Peyer's patch (tissue), 4 donors: ENCODE measurements at regions not wholly inside any gene's neighbourhood (a gene's known extent, or its start where the extent isn't known, plus 50 kb on each side); places are given as distances from the start of the nearest gene placed in this dataset.
A peak's percentile ranks its signal among the peaks of the same experiment; 100 is the strongest.

Experiments
- DNase-seq, 3 donors: peaks; one replicate each; pipeline ENCODE4 v3.0.0-alpha.2; 2017 to 2019
- H3K27ac ChIP-seq, 4 donors: fragments of 200-600 bp; sonication (generic); one replicate each; pipeline ENCODE4 v1.5.1; 2016 to 2019
- H3K27me3 ChIP-seq, 2 donors: fragments of 200-600 bp; sonication (generic); one replicate each; pipeline ENCODE4 v1.5.1; 2019
- H3K36me3 ChIP-seq, 3 donors: fragments of 200-600 bp; sonication (generic); one replicate each; pipeline ENCODE4 v1.5.1; 2016 to 2019
- H3K4me1 ChIP-seq, 4 donors: fragments of 200-600 bp; sonication (generic); one replicate each; pipeline ENCODE4 v1.5.1; 2016 to 2019
- H3K4me3 ChIP-seq, 4 donors: fragments of 200-600 bp; sonication (generic); 1 replicate in 3 of 4; 2 replicates in 1 of 4; pipeline ENCODE4 v1.5.1; 2016 to 2019; ENCODE audit warnings: mild to moderate bottlenecking in 1 of 4
- H3K9me3 ChIP-seq, 4 donors: fragments of 200-600 bp; sonication (generic); one replicate each; pipeline ENCODE4 v1.5.1; 2016 to 2019; ENCODE audit warnings: mild to moderate bottlenecking in 1 of 4
- CTCF ChIP-seq, 6 experiments: fragments of 450-650 bp in 4 of 6; fragments of 200-600 bp in 2 of 6; sonication (generic) in 1 of 6; IDR thresholded peaks; one replicate each; pipeline ENCODE4 v1.5.1; 2017 to 2019; ENCODE audit warnings: antibody characterized with exemption in 6 of 6, mild to moderate bottlenecking in 3 of 6, moderate library complexity in 1 of 6
- POLR2A ChIP-seq, 2 donors: fragments of 450-650 bp; IDR thresholded peaks; one replicate each; pipeline ENCODE4 v1.5.1; 2017; ENCODE audit warnings: antibody characterized with exemption in 2 of 2, mild to moderate bottlenecking in 2 of 2, moderate library complexity in 2 of 2

DNA sequence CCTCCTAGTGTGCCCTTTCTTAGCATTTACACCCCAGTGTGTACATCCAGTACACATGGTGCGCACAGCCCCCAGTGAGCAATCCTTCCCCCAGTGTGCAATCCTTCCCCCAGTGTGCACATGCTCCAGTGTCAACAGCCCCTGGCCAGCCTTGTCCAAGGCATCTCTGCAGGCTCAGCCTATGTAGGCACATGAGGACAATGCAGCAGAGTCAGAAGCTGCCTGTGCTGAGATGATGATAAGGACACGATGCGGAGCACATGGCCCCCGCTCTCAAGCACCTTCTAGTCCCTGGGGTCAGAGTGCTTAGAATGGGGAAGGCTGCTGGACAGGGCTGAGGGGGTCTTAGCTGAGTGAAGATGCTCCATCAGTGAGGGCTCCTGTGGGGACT, 69.8 kb downstream of the GADD45G start:
- peaks cover 0 to 14% (median 0%) of the 10 kb centered on the region in 4 donors for H3K4me1 ChIP-seq
- no peaks in the 10 kb centered on the region for H3K9me3 ChIP-seq
- no peaks in the 10 kb centered on the region for H3K27me3 ChIP-seq
- TF ChIP-seq CTCF (IDR thresholded peaks at IDR 0.05) = no peak
- no peak for TF ChIP-seq POLR2A (IDR thresholded peaks at IDR 0.05)
- H3K4me3 ChIP-seq = no peak overlapping the region
- H3K36me3 ChIP-seq = no peaks in the 10 kb centered on the region
- no peak for DNase-seq
- H3K27ac ChIP-seq = no peak overlapping the region

DNA sequence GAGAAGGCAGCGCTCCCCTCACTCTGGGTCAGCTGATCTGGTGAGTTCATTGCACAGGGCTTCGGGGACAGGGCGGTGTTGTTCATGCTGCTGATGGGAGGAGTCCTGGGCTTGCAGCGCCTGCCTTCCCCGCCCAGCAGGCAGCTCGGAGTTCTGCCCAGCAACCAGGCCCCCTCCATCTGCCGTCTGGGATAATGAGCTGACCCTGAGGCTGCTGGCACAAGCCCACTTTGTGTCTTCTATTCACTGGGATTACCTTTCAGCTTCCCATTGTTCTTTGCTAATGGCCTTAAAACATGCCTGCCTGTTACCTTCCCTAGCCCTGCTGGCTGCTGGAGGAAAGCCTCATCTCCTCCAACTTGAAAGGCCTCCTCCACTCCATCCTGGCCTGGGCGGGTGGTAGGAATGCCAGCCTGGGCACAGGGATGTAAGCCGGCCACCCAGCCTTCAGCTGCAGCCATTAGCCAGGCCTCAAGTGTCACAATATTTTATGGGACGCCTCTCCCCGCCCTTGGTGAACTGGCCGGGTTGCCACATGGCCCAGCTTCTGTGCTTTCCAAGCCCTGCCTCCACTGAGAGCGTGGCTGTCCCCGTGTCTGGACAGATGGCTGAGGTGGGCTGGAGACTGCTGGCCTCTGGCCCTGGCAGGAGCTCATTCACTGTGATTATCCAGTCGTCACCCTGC, 70.4 kb downstream of the GADD45G start:
- TF ChIP-seq CTCF (IDR thresholded peaks at IDR 0.05) = no peak
- no peak for TF ChIP-seq POLR2A (IDR thresholded peaks at IDR 0.05)
- H3K27ac ChIP-seq = peak overlapping the region in 2 of 4 donors; percentile 17 to 44
- peaks cover 0 to 8% (median 0%) of the 10 kb centered on the region in 4 donors for H3K4me1 ChIP-seq
- DNase-seq = peak in 2 of 3 donors; percentile 60 to 65
- no peaks in the 10 kb centered on the region for H3K9me3 ChIP-seq
- no peaks in the 10 kb centered on the region for H3K36me3 ChIP-seq
- no peak overlapping the region for H3K4me3 ChIP-seq
- H3K27me3 ChIP-seq = no peaks in the 10 kb centered on the region

GRCh38 chr9:89676281-89676680, 71.5 kb downstream of the GADD45G start:
- peak in 2 of 3 donors; percentile 84 to 85 for DNase-seq
- no peak overlapping the region for H3K4me3 ChIP-seq
- no peak for TF ChIP-seq POLR2A (IDR thresholded peaks at IDR 0.05)
- no peak overlapping the region for H3K27ac ChIP-seq
- H3K9me3 ChIP-seq = no peaks in the 10 kb centered on the region
- no peaks in the 10 kb centered on the region for H3K36me3 ChIP-seq
- peaks cover 0 to 8% (median 0%) of the 10 kb centered on the region in 4 donors for H3K4me1 ChIP-seq
- H3K27me3 ChIP-seq = no peaks in the 10 kb centered on the region

GRCh38 chr9:89677702-89678395, 73.0 kb downstream of the GADD45G start:
- no peaks in the 10 kb centered on the region for H3K36me3 ChIP-seq
- TF ChIP-seq CTCF (IDR thresholded peaks at IDR 0.05) (no peak), POLR2A (IDR thresholded peaks at IDR 0.05) (no peak)
- no peaks in the 10 kb centered on the region for H3K27me3 ChIP-seq
- H3K9me3 ChIP-seq = no peaks in the 10 kb centered on the region
- DNase-seq = no peak
- no peak overlapping the region for H3K4me3 ChIP-seq
- peaks cover 0 to 8% (median 0%) of the 10 kb centered on the region in 4 donors for H3K4me1 ChIP-seq
- H3K27ac ChIP-seq = no peak overlapping the region

GRCh38 chr9:89678396-89679015, 73.7 kb downstream of the GADD45G start:
- no peak for TF ChIP-seq CTCF (IDR thresholded peaks at IDR 0.05)
- Histone ChIP-seq H3K4me1 (peaks cover 0 to 8% (median 0%) of the 10 kb centered on the region in 4 donors), H3K4me3 (no peak overlapping the region), H3K27ac (no peak overlapping the region), H3K9me3 (no peaks in the 10 kb centered on the region), H3K36me3 (no peaks in the 10 kb centered on the region), H3K27me3 (no peaks in the 10 kb centered on the region)
- no peak for DNase-seq

DNA sequence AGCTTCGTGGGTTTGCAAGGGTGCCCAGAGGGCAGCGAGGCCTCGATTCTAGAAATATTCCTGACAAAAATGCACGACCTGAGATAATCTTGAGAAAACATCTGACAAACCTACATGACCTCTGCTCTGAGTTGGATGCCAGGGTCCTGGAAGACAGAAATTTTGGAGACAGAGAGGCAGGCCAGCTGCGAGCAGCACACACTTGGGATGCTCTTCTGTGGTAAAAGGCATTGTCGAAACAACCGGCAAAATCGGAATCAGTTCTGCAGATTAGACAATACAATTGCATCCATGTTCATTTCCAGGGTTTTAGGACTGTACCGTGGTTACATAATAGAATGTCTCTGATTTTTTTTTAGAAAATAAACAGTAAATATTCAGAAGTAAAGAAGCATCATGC, 74.2 kb downstream of the GADD45G start:
- no peak for TF ChIP-seq POLR2A (IDR thresholded peaks at IDR 0.05)
- no peak for TF ChIP-seq CTCF (IDR thresholded peaks at IDR 0.05)
- Histone ChIP-seq H3K4me1 (peaks cover 0 to 8% (median 0%) of the 10 kb centered on the region in 4 donors), H3K9me3 (no peaks in the 10 kb centered on the region), H3K36me3 (no peaks in the 10 kb centered on the region), H3K4me3 (no peak overlapping the region), H3K27ac (no peak overlapping the region), H3K27me3 (no peaks in the 10 kb centered on the region)
- no peak for DNase-seq
